H1 (cell line): ENCODE measurements at regions not wholly inside any gene's neighbourhood (a gene's known extent, or its start where the extent isn't known, plus 50 kb on each side); places are given as distances from the start of the nearest gene placed in this dataset.

Source experiments
- CTCF ChIA-PET: fragments of 300-600 bp; sonication (Branson Sonifier 250); formaldehyde crosslinking; loops from one replicate; lab custom pipeline; 2021; ENCODE audit not compliant: partially characterized antibody; lab: Charles Lee
- POLR2A ChIA-PET: fragments of 300-600 bp; sonication (Branson Sonifier 250); formaldehyde crosslinking; loops from one replicate; lab custom pipeline; 2021; ENCODE audit warnings: inconsistent platforms; ENCODE audit not compliant: partially characterized antibody; lab: Charles Lee
- DNase-seq, 2 experiments: peaks; one replicate each; pipeline versions ENCODE4 v3.0.0 to v3.0.0-alpha.2; 2010 to 2022; ENCODE audit warnings: low spot score in 2 of 2, low read depth in 1 of 2, mixed read lengths in 1 of 2
- FAIRE-seq: peaks from 2 replicates; lab custom pipeline; 2011; peaks lifted over from hg19 to GRCh38; lab: Jason Lieb, UNC
- H2AFZ ChIP-seq: 2 replicates; pipeline ENCODE4 v1.8.1; 2012; ENCODE audit warnings: low read length, inconsistent platforms
- H2AK5ac ChIP-seq: 2 replicates; pipeline ENCODE4 v1.6.1; 2013; ENCODE audit warnings: low read depth, low read length
- H2BK120ac ChIP-seq: replicated peaks from 2 replicates; pipeline ENCODE3; 2013; ENCODE audit warnings: low read depth, low read length, inconsistent platforms
- H2BK12ac ChIP-seq: 2 replicates; pipeline ENCODE4 v1.6.1; 2013; ENCODE audit warnings: low read depth, low read length
- H2BK15ac ChIP-seq: 2 replicates; pipeline ENCODE4 v1.6.1; 2013; ENCODE audit warnings: low read length
- H2BK20ac ChIP-seq: 2 replicates; pipeline ENCODE4 v1.6.1; 2013; ENCODE audit warnings: low read length
- H2BK5ac ChIP-seq: 2 replicates; pipeline ENCODE4 v1.6.1; 2013; ENCODE audit warnings: low read depth, low read length
- H3K14ac ChIP-seq: 2 replicates; pipeline ENCODE4 v1.6.1; 2013; ENCODE audit warnings: inconsistent platforms; ENCODE audit not compliant: insufficient read length
- H3K18ac ChIP-seq: 2 replicates; pipeline ENCODE4 v1.6.1; 2013; ENCODE audit warnings: low read length; ENCODE audit errors: extremely low read depth
- H3K23ac ChIP-seq: 2 replicates; pipeline ENCODE4 v1.6.1; 2013; ENCODE audit warnings: inconsistent platforms; ENCODE audit not compliant: insufficient read length
- H3K23me2 ChIP-seq: 2 replicates; pipeline ENCODE4 v1.6.1; 2013; ENCODE audit warnings: low read depth, low read length
- H3K27ac ChIP-seq: 2 replicates; pipeline ENCODE4 v1.6.1; 2011; ENCODE audit warnings: low read depth, low read length, inconsistent platforms
- H3K27me3 ChIP-seq, 4 experiments: replicated peaks in 1 of 4; 1 replicate in 1 of 4; 2 replicates in 3 of 4; pipeline versions ENCODE4 v1.6.1 to v1.8.1; 2011 to 2013; ENCODE audit warnings: low read length in 3 of 4, mild to moderate bottlenecking in 3 of 4, inconsistent platforms in 2 of 4, mixed read lengths in 2 of 4, moderate library complexity in 1 of 4; ENCODE audit not compliant: control insufficient read depth in 3 of 4, insufficient read depth in 3 of 4; ENCODE audit errors: extremely low read depth in 1 of 4
- H3K36me3 ChIP-seq, 4 experiments: 2 replicates each; pipeline versions ENCODE4 v1.6.1 to v1.8.1; 2011 to 2013; ENCODE audit warnings: mild to moderate bottlenecking in 4 of 4, low read length in 3 of 4, moderate library complexity in 2 of 4, control low read depth in 1 of 4, inconsistent platforms in 1 of 4; ENCODE audit not compliant: insufficient read depth in 4 of 4, control insufficient read depth in 2 of 4
- H3K4ac ChIP-seq: replicated peaks from 2 replicates; pipeline ENCODE3; 2013; ENCODE audit warnings: low read length, low read depth, mixed read lengths, inconsistent platforms; ENCODE audit not compliant: insufficient read length
- H3K4me1 ChIP-seq, 4 experiments: replicated peaks in 1 of 4; 1 replicate in 1 of 4; 2 replicates in 3 of 4; pipeline versions ENCODE4 v1.6.1 to v1.8.1; 2011 to 2013; ENCODE audit warnings: low read length in 3 of 4, inconsistent platforms in 2 of 4, mixed read lengths in 1 of 4; ENCODE audit not compliant: insufficient read depth in 4 of 4, control insufficient read depth in 3 of 4
- H3K4me2 ChIP-seq, 2 experiments: 2 replicates each; pipeline versions ENCODE4 v1.6.1 to v1.8.1; 2011 to 2013; ENCODE audit warnings: low read depth in 2 of 2, low read length in 2 of 2, control low read depth in 1 of 2, inconsistent platforms in 1 of 2, mild to moderate bottlenecking in 1 of 2; ENCODE audit not compliant: insufficient read depth in 1 of 2
- H3K4me3 ChIP-seq, 4 experiments: fragments of 200-600, 300-600 bp in 1 of 4; sonication (generic), shearing (Covaris generic), sonication (Bioruptor Twin) in 1 of 4; 2 replicates each; pipeline versions ENCODE4 v1.5.1 to v1.8.1; 2011 to 2016; ENCODE audit warnings: low read length in 4 of 4, low read depth in 3 of 4, control low read depth in 2 of 4, inconsistent platforms in 2 of 4, mild to moderate bottlenecking in 2 of 4, mixed read lengths in 1 of 4, moderate library complexity in 1 of 4; ENCODE audit not compliant: insufficient read depth in 2 of 4; ENCODE audit errors: extremely low read depth in 1 of 4
- H3K56ac ChIP-seq: replicated peaks from 2 replicates; pipeline ENCODE3; 2013; ENCODE audit warnings: low read depth, mild to moderate bottlenecking, mixed read lengths, low read length, inconsistent platforms; ENCODE audit not compliant: insufficient read length
- H3K79me1 ChIP-seq: 2 replicates; pipeline ENCODE4 v1.6.1; 2013; ENCODE audit warnings: low read depth, low read length, control low read depth
- H3K79me2 ChIP-seq, 2 experiments: 2 replicates each; pipeline versions ENCODE4 v1.6.1 to v1.8.1; 2012 to 2013; ENCODE audit warnings: low read length in 2 of 2, mild to moderate bottlenecking in 2 of 2, inconsistent platforms in 1 of 2; ENCODE audit not compliant: insufficient read depth in 2 of 2, control insufficient read depth in 1 of 2
- H3K9ac ChIP-seq, 4 experiments: replicated peaks in 1 of 4; 1 replicate in 1 of 4; 2 replicates in 3 of 4; pipeline versions ENCODE4 v1.6.1 to v1.8.1; 2011 to 2013; ENCODE audit warnings: low read depth in 3 of 4, low read length in 3 of 4, control low read depth in 2 of 4, mild to moderate bottlenecking in 2 of 4, moderate library complexity in 2 of 4, inconsistent platforms in 1 of 4; ENCODE audit errors: extremely low read depth in 1 of 4
- H3K9me3 ChIP-seq, 2 experiments: 2 replicates each; pipeline versions ENCODE4 v1.6.1 to v1.8.1; 2012 to 2013; ENCODE audit warnings: mild to moderate bottlenecking in 2 of 2, moderate library complexity in 2 of 2, control low read depth in 1 of 2, inconsistent platforms in 1 of 2, low read depth in 1 of 2, low read length in 1 of 2, mixed read lengths in 1 of 2; ENCODE audit not compliant: insufficient read depth in 2 of 2
- H4K20me1 ChIP-seq, 2 experiments: replicated peaks in 1 of 2; 2 replicates each; pipeline versions ENCODE3 to v1.8.1; 2011 to 2013; ENCODE audit warnings: inconsistent platforms in 2 of 2, low read length in 2 of 2, mild to moderate bottlenecking in 1 of 2; ENCODE audit not compliant: insufficient read depth in 2 of 2, control insufficient read depth in 1 of 2
- H4K5ac ChIP-seq: 2 replicates; pipeline ENCODE4 v1.6.1; 2013; ENCODE audit warnings: low read length, low read depth, mixed read lengths, inconsistent platforms; ENCODE audit not compliant: insufficient read length
- H4K8ac ChIP-seq: 2 replicates; pipeline ENCODE4 v1.8.0; 2013; ENCODE audit warnings: mild to moderate bottlenecking, moderate library complexity, low read length, inconsistent platforms; ENCODE audit not compliant: insufficient read depth; ENCODE audit errors: extremely low read depth
- H4K91ac ChIP-seq: replicated peaks from 2 replicates; pipeline ENCODE3; 2013; ENCODE audit warnings: low read length, mixed read lengths, inconsistent platforms; ENCODE audit not compliant: insufficient read length
- CREB1 ChIP-seq: IDR thresholded peaks from 2 replicates; pipeline ENCODE4 v1.6.1; 2012; ENCODE audit warnings: inconsistent platforms
- EGR1 ChIP-seq: IDR thresholded peaks from 2 replicates; pipeline ENCODE4 v1.6.1; 2011; ENCODE audit warnings: low read depth, low read length, borderline replicate concordance
- FOSL1 ChIP-seq: IDR thresholded peaks from 2 replicates; pipeline ENCODE4 v1.6.1; 2011; ENCODE audit warnings: mild to moderate bottlenecking, low read depth, low read length, moderate library complexity; ENCODE audit not compliant: insufficient read depth
- GABPA ChIP-seq: IDR thresholded peaks from 2 replicates; pipeline ENCODE4 v1.6.1; 2011; ENCODE audit warnings: mild to moderate bottlenecking, low read length, moderate library complexity, borderline replicate concordance; ENCODE audit not compliant: insufficient read depth
- GTF2F1 ChIP-seq: IDR thresholded peaks from 2 replicates; pipeline ENCODE4 v1.6.1; 2012; ENCODE audit warnings: low read depth, low read length, improper control_type of control experiment, borderline replicate concordance
- HDAC2 ChIP-seq, 2 experiments: fragments of 300-600 bp in 1 of 2; sonication (generic) in 1 of 2; IDR thresholded peaks; 2 replicates each; pipeline ENCODE4 v1.6.1; 2011 to 2012; ENCODE audit warnings: low read depth in 2 of 2, low read length in 2 of 2, mild to moderate bottlenecking in 2 of 2, moderate library complexity in 2 of 2, borderline replicate concordance in 1 of 2, inconsistent platforms in 1 of 2
- HDAC6 ChIP-seq: IDR thresholded peaks from one replicate; pipeline ENCODE4 v1.7.1; 2012; ENCODE audit warnings: low read depth, mild to moderate bottlenecking, inconsistent platforms, low read length, moderate library complexity
- JUN ChIP-seq: IDR thresholded peaks from 2 replicates; pipeline ENCODE4 v1.6.1; 2011; ENCODE audit warnings: low read depth, mild to moderate bottlenecking, improper control_type of control experiment, low read length
- KDM1A ChIP-seq: fragments of 200-600, 300-600 bp; sonication (generic); IDR thresholded peaks from 2 replicates; pipeline ENCODE4 v1.7.1; 2016; ENCODE audit warnings: mild to moderate bottlenecking, low read length, borderline replicate concordance
- NRF1 ChIP-seq: IDR thresholded peaks from 2 replicates; pipeline ENCODE4 v1.6.1; 2011; ENCODE audit warnings: mild to moderate bottlenecking, low read depth, low read length, improper control_type of control experiment
- POLR2A ChIP-seq, 2 experiments: IDR thresholded peaks; 1 replicate in 1 of 2; 2 replicates in 1 of 2; pipeline ENCODE4 v1.6.1; 2011; ENCODE audit warnings: low read depth in 2 of 2, low read length in 2 of 2, mild to moderate bottlenecking in 2 of 2; ENCODE audit errors: control extremely low read depth in 1 of 2
- POLR2AphosphoS5 ChIP-seq: IDR thresholded peaks from 2 replicates; pipeline ENCODE4 v1.6.1; 2011; ENCODE audit warnings: low read depth, low read length
- SIRT6 ChIP-seq: IDR thresholded peaks from one replicate; pipeline ENCODE4 v1.7.1; 2012; ENCODE audit warnings: low read length, inconsistent platforms
- TAF7 ChIP-seq: optimal IDR thresholded peaks from 2 replicates; pipeline ENCODE3; 2011; ENCODE audit warnings: low read depth, mild to moderate bottlenecking, inconsistent platforms, low read length, moderate library complexity, borderline replicate concordance
- TEAD4 ChIP-seq: IDR thresholded peaks from 2 replicates; pipeline ENCODE4 v1.6.1; 2012; ENCODE audit warnings: low read depth, low read length, inconsistent platforms, mixed read lengths
- WGBS, 2 experiments: shearing (Covaris generic) in 1 of 2; methylation state at CpG; one replicate each; pipeline versions ENCODE4 v1.1.6 to v1.1.7; 2013 to 2015; ENCODE audit warnings: low lambda C conversion rate in 2 of 2, mixed read lengths in 2 of 2, inconsistent platforms in 1 of 2, low coverage in 1 of 2, missing lambda C conversion rate in 1 of 2; ENCODE audit not compliant: insufficient replicate concordance in 2 of 2, insufficient coverage in 1 of 2, insufficient read length in 1 of 2; ENCODE audit errors: extremely low coverage in 1 of 2, missing lambda C conversion rate in 1 of 2; 5-methylcytosine and 5-hydroxymethylcytosine counted together

DNA sequence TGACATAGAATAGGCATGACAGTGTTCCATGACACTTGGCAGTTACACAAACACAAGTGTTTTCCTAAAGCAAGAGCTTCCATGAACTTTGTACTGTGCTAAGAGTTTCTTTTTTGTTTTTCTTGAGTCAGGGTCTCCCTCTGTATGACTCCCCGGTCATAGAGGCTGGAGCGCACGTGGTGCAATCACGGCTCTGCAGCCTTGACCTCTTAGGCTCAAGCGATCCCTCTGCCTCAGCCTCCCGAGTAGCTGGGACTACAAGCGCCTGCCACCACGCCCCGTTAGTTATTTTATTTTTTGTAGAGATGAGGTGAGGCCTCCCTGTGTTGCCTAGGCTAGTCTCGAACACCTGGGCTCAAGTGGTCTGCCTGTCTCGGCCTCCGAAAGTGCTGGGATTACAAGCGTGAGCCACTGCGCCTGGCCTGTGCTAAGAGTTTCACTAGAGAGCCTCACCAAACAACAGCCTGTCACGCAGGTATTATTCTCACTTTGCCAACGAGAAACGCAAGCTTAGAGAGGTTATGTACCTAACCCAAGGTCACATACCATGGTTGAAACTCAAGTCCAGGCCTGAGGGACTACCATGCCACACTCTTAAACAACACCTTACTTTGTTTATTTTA, 355.9 kb downstream of the KLF12 start:
- H2BK12ac ChIP-seq, result no peak overlapping the region
- no peak overlapping the region for H3K4me3 ChIP-seq
- H4K20me1 ChIP-seq, result no peaks in the 10 kb centered on the region
- H3K4me2 ChIP-seq, result no peak overlapping the region
- H4K8ac ChIP-seq, result no peak overlapping the region
- H2AFZ ChIP-seq, result no peak overlapping the region
- no peak overlapping the region for H2AK5ac ChIP-seq
- 94% methylated on average over 17 of the region's 17 CpGs; no CpG with 5 or more reads in 1 of the 2 experiments for WGBS, 2 experiments
- H3K79me2 ChIP-seq, result no peaks in the 10 kb centered on the region
- DNase-seq (no peak), FAIRE-seq (no peak)
- no peaks in the 10 kb centered on the region for H3K36me3 ChIP-seq
- ChIA-PET POLR2A (interaction anchor here (1.0 kb wide), 1 partner anchor 10 kb away, joined by 5 read pairs; no protein-coding TSS in a partner anchor), CTCF (interaction anchor here (1.3 to 2.5 kb wide), 2 partner anchors 11 to 508 kb away, joined by 5 to 14 read pairs; no protein-coding TSS in a partner anchor)
- H2BK20ac ChIP-seq, result no peak overlapping the region
- no peak overlapping the region for H3K27ac ChIP-seq
- H2BK120ac ChIP-seq, result peak overlapping the region; percentile 21
- no peak overlapping the region for H2BK5ac ChIP-seq
- H3K9ac ChIP-seq, result no peak overlapping the region
- H3K56ac ChIP-seq, result no peak overlapping the region
- H3K4ac ChIP-seq, result no peak overlapping the region
- no peak overlapping the region for H3K18ac ChIP-seq
- H3K14ac ChIP-seq, result no peak overlapping the region
- no peak overlapping the region; the same call in 1 of the 2 replicates for H2BK15ac ChIP-seq
- no peaks in the 10 kb centered on the region for H3K23me2 ChIP-seq
- no peaks in the 10 kb centered on the region for H3K4me1 ChIP-seq
- H4K91ac ChIP-seq, result no peak overlapping the region
- no peak overlapping the region for H3K23ac ChIP-seq
- no peaks in the 10 kb centered on the region for H3K9me3 ChIP-seq
- no peaks in the 10 kb centered on the region for H3K79me1 ChIP-seq
- H4K5ac ChIP-seq, result no peak overlapping the region
- H3K27me3 ChIP-seq, result no peaks in the 10 kb centered on the region
- TF ChIP-seq GTF2F1, result no peak
- TF ChIP-seq POLR2AphosphoS5, result no peak
- TF ChIP-seq NRF1, result no peak
- TF ChIP-seq TAF7, result no peak
- no peak for TF ChIP-seq FOSL1
- no peak for TF ChIP-seq EGR1
- TF ChIP-seq POLR2A (IDR thresholded peaks at IDR 0.05; ENCODE audit: control extremely low read depth in 1 of 2, low read depth in 2 of 2, low read length in 2 of 2), result no peak
- no peak for TF ChIP-seq HDAC2 (IDR thresholded peaks at IDR 0.05; ENCODE audit: borderline replicate concordance in 1 of 2, low read depth in 2 of 2, low read length in 2 of 2)
- TF ChIP-seq GABPA, result no peak
- TF ChIP-seq TEAD4, result no peak
- TF ChIP-seq JUN, result no peak
- no peak for TF ChIP-seq SIRT6
- TF ChIP-seq HDAC6, result no peak
- TF ChIP-seq CREB1, result no peak
- no peak for TF ChIP-seq KDM1A
